ENCODE measurements at regions not wholly inside any gene's neighbourhood (a gene's known extent, or its start where the extent isn't known, plus 50 kb on each side); places are given as distances from the start of the nearest gene placed in this dataset.

DNA sequence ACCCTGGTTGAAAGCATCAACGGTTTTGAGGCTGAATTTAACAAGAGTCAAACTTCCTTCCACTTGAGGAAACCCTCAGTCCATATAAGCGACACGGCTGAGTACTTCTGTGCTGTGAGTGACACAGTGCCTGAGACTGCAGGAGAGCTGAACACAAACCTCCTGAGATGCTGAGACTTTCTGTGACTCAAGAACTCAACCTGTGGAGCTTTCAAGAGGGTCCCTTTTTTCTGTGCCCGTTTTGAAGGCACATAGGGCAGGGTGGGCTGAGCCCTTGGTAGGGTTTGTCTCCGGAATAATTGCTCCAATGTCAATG lies 305.3 kb upstream of the OR4E1 start:
- TF ChIP-seq, protein P1, sequence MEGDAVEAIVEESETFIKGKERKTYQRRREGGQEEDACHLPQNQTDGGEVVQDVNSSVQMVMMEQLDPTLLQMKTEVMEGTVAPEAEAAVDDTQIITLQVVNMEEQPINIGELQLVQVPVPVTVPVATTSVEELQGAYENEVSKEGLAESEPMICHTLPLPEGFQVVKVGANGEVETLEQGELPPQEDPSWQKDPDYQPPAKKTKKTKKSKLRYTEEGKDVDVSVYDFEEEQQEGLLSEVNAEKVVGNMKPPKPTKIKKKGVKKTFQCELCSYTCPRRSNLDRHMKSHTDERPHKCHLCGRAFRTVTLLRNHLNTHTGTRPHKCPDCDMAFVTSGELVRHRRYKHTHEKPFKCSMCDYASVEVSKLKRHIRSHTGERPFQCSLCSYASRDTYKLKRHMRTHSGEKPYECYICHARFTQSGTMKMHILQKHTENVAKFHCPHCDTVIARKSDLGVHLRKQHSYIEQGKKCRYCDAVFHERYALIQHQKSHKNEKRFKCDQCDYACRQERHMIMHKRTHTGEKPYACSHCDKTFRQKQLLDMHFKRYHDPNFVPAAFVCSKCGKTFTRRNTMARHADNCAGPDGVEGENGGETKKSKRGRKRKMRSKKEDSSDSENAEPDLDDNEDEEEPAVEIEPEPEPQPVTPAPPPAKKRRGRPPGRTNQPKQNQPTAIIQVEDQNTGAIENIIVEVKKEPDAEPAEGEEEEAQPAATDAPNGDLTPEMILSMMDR (IDR thresholded peaks at IDR 0.05; ENCODE audit: low read depth, low read length, poor library complexity, severe bottlenecking), result no peak
- TF ChIP-seq EZH2phosphoT487 (IDR thresholded peaks at IDR 0.05; ENCODE audit: borderline replicate concordance, low read length), result no peak

Measured in DOHH2 (cell line).